GM12872 (cell line): ENCODE measurements at regions not wholly inside any gene's neighbourhood (a gene's known extent, or its start where the extent isn't known, plus 50 kb on each side); places are given as distances from the start of the nearest gene placed in this dataset.

ENCODE experiments used
- CTCF ChIP-seq: IDR thresholded peaks from 3 replicates; pipeline ENCODE4 v1.5.1; 2011; ENCODE audit warnings: low read depth, mild to moderate bottlenecking, low read length, moderate library complexity; ENCODE audit not compliant: insufficient read depth

GRCh38 chr4:130368668-130369067 lies 1272.7 kb downstream of the C4orf33 start:
- TF ChIP-seq CTCF, result no peak

GRCh38 chr4:130393231-130393630 lies 1297.3 kb downstream of the C4orf33 start:
- TF ChIP-seq CTCF, result no peak

GRCh38 chr4:130393642-130394041 lies 1297.7 kb downstream of the C4orf33 start:
- no peak for TF ChIP-seq CTCF

GRCh38 chr4:130395871-130396270 lies 1299.9 kb downstream of the C4orf33 start:
- TF ChIP-seq CTCF, result no peak

GRCh38 chr4:130403221-130403620 lies 1307.3 kb downstream of the C4orf33 start:
- TF ChIP-seq CTCF, result no peak

GRCh38 chr4:130416228-130416627 lies 1320.3 kb downstream of the C4orf33 start:
- no peak for TF ChIP-seq CTCF

GRCh38 chr4:130419211-130419975 lies 1323.4 kb downstream of the C4orf33 start:
- no peak for TF ChIP-seq CTCF

- no peak for TF ChIP-seq CTCF
Measured at GRCh38 chr4:130422261-130422660, 1326.3 kb downstream of the C4orf33 start.
